GM23248 (cell line): ENCODE measurements at regions not wholly inside any gene's neighbourhood (a gene's known extent, or its start where the extent isn't known, plus 50 kb on each side); places are given as distances from the start of the nearest gene placed in this dataset.

Experiments used
- DNase-seq: peaks from one replicate; pipeline ENCODE4 v3.0.0-alpha.2; 2015
- H2AFZ ChIP-seq: fragments of 200-600 bp; sonication (generic); 2 replicates; pipeline ENCODE4 v1.6.1; 2016; ENCODE audit warnings: antibody characterized with exemption
- H3F3A ChIP-seq: fragments of 200-600 bp; sonication (generic); 2 replicates; pipeline ENCODE4 v1.6.1; 2016; ENCODE audit warnings: mild to moderate bottlenecking, antibody characterized with exemption, mixed run types; ENCODE audit not compliant: insufficient read depth
- H3K27ac ChIP-seq: fragments of 200-600 bp; sonication (generic); 2 replicates; pipeline ENCODE4 v1.5.1; 2016; ENCODE audit warnings: mild to moderate bottlenecking
- H3K27me3 ChIP-seq: fragments of 200-600 bp; sonication (generic); replicated peaks from 2 replicates; pipeline ENCODE4 v1.6.1; 2016; ENCODE audit warnings: mild to moderate bottlenecking; ENCODE audit not compliant: insufficient read depth
- H3K36me3 ChIP-seq: fragments of 200-600 bp; sonication (generic); 2 replicates; pipeline ENCODE4 v1.6.1; 2016; ENCODE audit warnings: low read depth, mild to moderate bottlenecking
- H3K4me1 ChIP-seq: fragments of 200-600 bp; sonication (generic); 2 replicates; pipeline ENCODE4 v1.6.1; 2016; ENCODE audit warnings: mild to moderate bottlenecking; ENCODE audit not compliant: insufficient read depth
- H3K4me2 ChIP-seq: fragments of 200-600 bp; sonication (generic); one replicate; pipeline ENCODE4 v1.6.1; 2016; ENCODE audit warnings: mild to moderate bottlenecking; ENCODE audit not compliant: unreplicated experiment
- H3K4me3 ChIP-seq: fragments of 200-600 bp; sonication (generic); 2 replicates; pipeline ENCODE4 v1.5.1; 2016; ENCODE audit warnings: mild to moderate bottlenecking
- H3K79me2 ChIP-seq: fragments of 200-600 bp; sonication (generic); 2 replicates; pipeline ENCODE4 v1.6.1; 2016; ENCODE audit warnings: mild to moderate bottlenecking; ENCODE audit not compliant: insufficient read depth
- H3K9ac ChIP-seq: fragments of 200-600 bp; sonication (generic); 2 replicates; pipeline ENCODE4 v1.6.1; 2016; ENCODE audit warnings: mild to moderate bottlenecking
- H3K9me2 ChIP-seq: fragments of 200-600 bp; sonication (generic); 2 replicates; pipeline ENCODE4 v1.6.1; 2016; ENCODE audit warnings: mixed run types, mild to moderate bottlenecking, moderate library complexity; ENCODE audit not compliant: insufficient read depth
- H3K9me3 ChIP-seq: fragments of 200-600 bp; sonication (generic); one replicate; pipeline ENCODE4 v1.6.1; 2017; ENCODE audit warnings: low read depth
- H4K20me1 ChIP-seq: fragments of 200-600 bp; sonication (generic); 2 replicates; pipeline ENCODE4 v1.6.0; 2016; ENCODE audit not compliant: insufficient read depth
- EZH2 ChIP-seq: fragments of 200-600 bp; sonication (generic); IDR thresholded peaks from 2 replicates; pipeline ENCODE4 v1.6.1; 2018; ENCODE audit warnings: antibody characterized with exemption, mild to moderate bottlenecking; ENCODE audit not compliant: insufficient read depth, poor library complexity, severe bottlenecking
- EZH2phosphoT487 ChIP-seq: fragments of 200-600 bp; sonication (generic); IDR thresholded peaks from 2 replicates; pipeline ENCODE4 v1.6.1; 2018; ENCODE audit warnings: antibody characterized with exemption, moderate library complexity, mild to moderate bottlenecking, low read depth; ENCODE audit not compliant: insufficient read depth
- WGBS, 2 experiments: methylation state at CpG; one replicate each; pipeline ENCODE4 v1.1.6; 2015 to 2017; ENCODE audit warnings: low lambda C conversion rate in 2 of 2, low coverage in 1 of 2; ENCODE audit errors: missing lambda C conversion rate in 2 of 2; 5-methylcytosine and 5-hydroxymethylcytosine counted together
- in situ Hi-C: fragments of 300-500 bp; cut with MboI; formaldehyde crosslinking; loops from 2 replicates; pipeline ENCODE4 v1.15.0; 2020

DNA sequence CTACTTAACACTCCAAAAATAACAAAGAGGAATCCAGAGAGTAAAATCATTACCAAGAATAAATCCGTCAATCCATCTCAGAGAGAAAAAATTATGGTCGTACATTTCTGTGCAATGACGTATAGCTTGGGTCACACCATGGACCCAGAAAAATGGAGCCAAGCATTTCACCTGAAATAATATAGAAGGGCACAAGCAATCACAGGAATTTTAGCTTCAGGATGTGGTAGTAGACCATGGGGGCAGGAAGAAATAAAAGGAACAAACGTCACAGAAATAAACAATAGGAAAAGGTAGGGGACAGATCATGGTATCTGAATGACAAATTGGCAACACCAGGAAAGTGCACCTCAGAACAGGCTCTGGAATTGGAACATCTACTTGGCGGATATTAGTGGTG, 231.0 kb downstream of the PLK2 start:
- no peak overlapping the region for H3K9ac ChIP-seq
- H3K27ac ChIP-seq, result no peak overlapping the region
- H3K4me1 ChIP-seq, result peaks cover 10% of the 10 kb centered on the region
- H3K9me3 ChIP-seq, result no peaks in the 10 kb centered on the region
- DNase-seq, result no peak
- H3K4me3 ChIP-seq, result no peak overlapping the region
- no peaks in the 10 kb centered on the region for H3K79me2 ChIP-seq
- no peaks in the 10 kb centered on the region for H3F3A ChIP-seq
- no peak overlapping the region for H3K4me2 ChIP-seq
- H2AFZ ChIP-seq, result no peak overlapping the region
- H3K27me3 ChIP-seq, result no peaks in the 10 kb centered on the region
- no peaks in the 10 kb centered on the region for H3K36me3 ChIP-seq
- H4K20me1 ChIP-seq, result no peaks in the 10 kb centered on the region
- 93 to 94% methylated on average over 5 of the region's 5 CpGs for WGBS, 2 experiments
- H3K9me2 ChIP-seq, result no peaks in the 10 kb centered on the region
- TF ChIP-seq EZH2, result no peak
- TF ChIP-seq EZH2phosphoT487, result no peak
- in situ Hi-C loops, result no loop called here

DNA sequence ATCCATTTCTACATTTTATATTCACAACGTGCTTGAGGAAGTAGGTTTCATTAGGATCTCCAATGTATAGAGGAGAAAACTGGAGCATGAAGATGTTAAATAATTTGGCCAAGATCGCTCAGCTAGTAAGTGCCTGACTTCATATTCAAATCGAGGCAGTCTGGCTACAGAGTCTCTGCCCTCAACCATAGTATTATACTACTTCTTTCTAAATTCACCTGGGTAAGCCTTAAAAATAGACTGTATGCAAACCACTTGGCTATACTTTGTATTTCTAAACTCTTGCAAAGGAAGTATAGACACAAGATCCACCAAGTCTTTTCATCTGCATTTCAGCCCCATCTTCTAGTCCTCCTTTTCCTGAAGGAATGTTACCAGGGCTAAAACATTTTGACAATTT, 232.0 kb downstream of the PLK2 start:
- TF ChIP-seq EZH2phosphoT487 (no peak), EZH2 (no peak)
- Histone ChIP-seq H3K9me3 (no peaks in the 10 kb centered on the region), H3K4me3 (no peak overlapping the region), H3F3A (no peaks in the 10 kb centered on the region), H2AFZ (no peak overlapping the region), H3K27me3 (no peaks in the 10 kb centered on the region), H3K27ac (no peak overlapping the region), H3K9ac (no peak overlapping the region), H3K9me2 (no peaks in the 10 kb centered on the region), H3K79me2 (no peaks in the 10 kb centered on the region), H3K36me3 (no peaks in the 10 kb centered on the region), H3K4me2 (no peak overlapping the region), H4K20me1 (no peaks in the 10 kb centered on the region), H3K4me1 (peaks cover 10% of the 10 kb centered on the region)
- DNase-seq, result no peak
- 61 to 63% methylated on average over 3 of the region's 3 CpGs for whole genome bisulfite sequencing, 2 experiments
- in situ Hi-C loops, result no loop called here

- no peaks in the 10 kb centered on the region for H3K79me2 ChIP-seq
- DNase-seq, result no peak
- H3K9ac ChIP-seq, result no peak overlapping the region
- H3K36me3 ChIP-seq, result no peaks in the 10 kb centered on the region
- no peaks in the 10 kb centered on the region for H3K9me2 ChIP-seq
- in situ Hi-C loops, result no loop called here
- no peaks in the 10 kb centered on the region for H4K20me1 ChIP-seq
- no peaks in the 10 kb centered on the region for H3K4me1 ChIP-seq
- H3F3A ChIP-seq, result no peaks in the 10 kb centered on the region
- no peak overlapping the region for H2AFZ ChIP-seq
- no peaks in the 10 kb centered on the region for H3K9me3 ChIP-seq
- 78 to 86% methylated on average over 5 of the region's 5 CpGs for WGBS, 2 experiments
- H3K4me3 ChIP-seq, result no peak overlapping the region
- no peak overlapping the region for H3K4me2 ChIP-seq
- TF ChIP-seq EZH2phosphoT487, result no peak
- no peak for TF ChIP-seq EZH2
- no peak overlapping the region for H3K27ac ChIP-seq
- no peaks in the 10 kb centered on the region for H3K27me3 ChIP-seq
These were observed 235.2 kb downstream of the PLK2 start for GRCh38 chr5:58224661-58225060.

DNA sequence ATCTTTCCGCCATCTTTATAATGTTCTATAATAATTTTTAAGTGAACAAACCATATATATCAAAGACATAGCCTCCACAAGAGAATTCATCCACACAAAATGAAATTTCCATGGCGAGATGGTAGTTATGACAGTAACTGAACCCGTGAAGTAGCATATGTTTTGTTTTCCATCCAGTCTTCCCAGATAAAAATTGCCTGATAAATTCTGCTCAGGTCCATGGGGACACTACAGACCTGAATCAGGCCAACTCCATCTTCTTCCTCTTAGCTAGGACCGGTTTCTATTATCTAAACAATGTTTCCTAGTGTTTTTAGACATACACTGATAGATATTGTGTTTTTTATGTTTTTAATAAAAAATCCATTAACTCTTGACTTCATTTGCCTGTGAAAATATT, 235.7 kb downstream of the PLK2 start:
- no peak overlapping the region for H2AFZ ChIP-seq
- no peaks in the 10 kb centered on the region for H4K20me1 ChIP-seq
- H3K4me3 ChIP-seq, result no peak overlapping the region
- no peaks in the 10 kb centered on the region for H3K27me3 ChIP-seq
- no peak overlapping the region for H3K9ac ChIP-seq
- no peaks in the 10 kb centered on the region for H3K9me3 ChIP-seq
- in situ Hi-C loops, result no loop called here
- no peak for TF ChIP-seq EZH2phosphoT487
- TF ChIP-seq EZH2, result no peak
- no peaks in the 10 kb centered on the region for H3K79me2 ChIP-seq
- H3K27ac ChIP-seq, result no peak overlapping the region
- no peak for DNase-seq
- no peaks in the 10 kb centered on the region for H3K36me3 ChIP-seq
- WGBS, 2 experiments, result 62 to 67% methylated on average over 4 of the region's 4 CpGs
- H3K4me1 ChIP-seq, result no peaks in the 10 kb centered on the region
- H3K4me2 ChIP-seq, result no peak overlapping the region
- no peaks in the 10 kb centered on the region for H3K9me2 ChIP-seq
- H3F3A ChIP-seq, result no peaks in the 10 kb centered on the region

DNA sequence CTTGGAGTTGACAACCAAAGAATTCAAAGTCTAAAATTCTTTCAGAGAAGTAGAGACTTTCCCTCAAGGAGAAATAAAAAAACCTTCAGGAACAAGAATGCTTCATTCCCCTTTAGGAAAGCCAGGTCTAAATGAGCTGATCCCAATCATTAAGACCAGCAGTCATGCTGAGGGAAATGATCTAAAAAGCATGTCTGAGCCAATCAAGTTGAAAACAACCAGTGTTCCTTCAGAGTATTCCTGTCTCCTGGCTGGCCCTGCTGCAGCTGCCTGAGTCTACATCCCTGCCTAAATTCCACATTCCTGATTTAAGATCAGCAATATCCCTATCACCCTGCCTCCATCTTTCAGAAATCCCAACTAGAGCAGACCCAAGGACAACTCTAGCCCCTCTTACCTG, 244.5 kb downstream of the PLK2 start:
- in situ Hi-C loops, result no loop called here
- H3K4me3 ChIP-seq, result no peak overlapping the region
- H3K4me1 ChIP-seq, result no peaks in the 10 kb centered on the region

More for the DNA sequence above, 244.5 kb downstream of the PLK2 start:
- H3K4me2 ChIP-seq, result no peak overlapping the region
- H3F3A ChIP-seq, result no peaks in the 10 kb centered on the region
- H3K79me2 ChIP-seq, result no peaks in the 10 kb centered on the region
- TF ChIP-seq EZH2phosphoT487 (no peak), EZH2 (no peak)
- H2AFZ ChIP-seq, result no peak overlapping the region
- no peaks in the 10 kb centered on the region for H3K36me3 ChIP-seq
- no peak overlapping the region for H3K27ac ChIP-seq
- DNase-seq, result no peak
- 0 out of 2 replicates have a peak, but pooled peaks cover 4% of the 10 kb centered on the region for H3K27me3 ChIP-seq
- H3K9me3 ChIP-seq, result no peaks in the 10 kb centered on the region
- no peak overlapping the region for H3K9ac ChIP-seq
- H3K9me2 ChIP-seq, result no peaks in the 10 kb centered on the region
- H4K20me1 ChIP-seq, result no peaks in the 10 kb centered on the region
